ENCODE measurements at regions not wholly inside any gene's neighbourhood (a gene's known extent, or its start where the extent isn't known, plus 50 kb on each side); places are given as distances from the start of the nearest gene placed in this dataset.

GRCh38 chr14:26190646-26191045 lies 407.2 kb downstream of the NOVA1 start:
- no peak for TF ChIP-seq CBX8 (IDR thresholded peaks at IDR 0.05)
- TF ChIP-seq CTCF (IDR thresholded peaks at IDR 0.05) = no peak
- TF ChIP-seq POLR2A (IDR thresholded peaks at IDR 0.05; ENCODE audit: low read length) = no peak
- TF ChIP-seq RAD21 (conservative IDR thresholded peaks at IDR 0.05 in 1 of 2, IDR thresholded peaks at IDR 0.05 in 1 of 2) = no peak
- TF ChIP-seq EP300 (IDR thresholded peaks at IDR 0.05) = no peak
- TF ChIP-seq E2F6 (IDR thresholded peaks at IDR 0.05; ENCODE audit: borderline replicate concordance, low read depth) = no peak
- no peak for TF ChIP-seq RCOR1 (IDR thresholded peaks at IDR 0.05; ENCODE audit: low read depth, low read length)

Data from A549 (cell line).